Endothelial cell of umbilical vein (primary cell): ENCODE measurements at regions not wholly inside any gene's neighbourhood (a gene's known extent, or its start where the extent isn't known, plus 50 kb on each side); places are given as distances from the start of the nearest gene placed in this dataset.

Source experiments
- BruUV-seq: library from RNA; stranded (reverse); fragments of 400-500 nt; replicated peaks from 2 replicates; lab custom pipeline; 2021; lab: Mats Ljungman, UMichigan
- CTCF ChIA-PET: fragments of 300-600, 350-600 bp; sonication (Branson Sonifier 250); formaldehyde crosslinking; loops from one replicate; lab custom pipeline; 2021; ENCODE audit warnings: antibody characterized with exemption, inconsistent platforms; lab: Charles Lee
- POLR2A ChIA-PET: fragments of 300-600, 350-600 bp; sonication (Branson Sonifier 250); formaldehyde crosslinking; loops from one replicate; lab custom pipeline; 2021; ENCODE audit warnings: antibody characterized with exemption, inconsistent platforms; lab: Charles Lee
- DNase-seq: peaks from one replicate; pipeline ENCODE4 v3.0.0-alpha.2; 2011; ENCODE audit warnings: low read depth, low spot score
- FAIRE-seq: peaks from 2 replicates; lab custom pipeline; 2011; peaks lifted over from hg19 to GRCh38; lab: Jason Lieb, UNC
- H2AFZ ChIP-seq: 2 replicates; pipeline ENCODE4 v1.6.0; 2012; ENCODE audit warnings: low read depth, low read length, control low read depth, inconsistent platforms
- H3K27ac ChIP-seq: 2 replicates; pipeline ENCODE4 v1.5.1; 2011; ENCODE audit warnings: low read depth, mild to moderate bottlenecking, control low read depth, low read length, moderate library complexity; ENCODE audit not compliant: insufficient read depth
- H3K27me3 ChIP-seq, 2 experiments: 2 replicates each; pipeline versions ENCODE4 v1.6.0 to v1.6.1; 2011; ENCODE audit warnings: low read length in 2 of 2, mixed read lengths in 1 of 2; ENCODE audit not compliant: control insufficient read depth in 2 of 2, insufficient read depth in 2 of 2
- H3K36me3 ChIP-seq, 2 experiments: 2 replicates in 1 of 2; 3 replicates in 1 of 2; pipeline ENCODE4 v1.5.1; 2011; ENCODE audit warnings: low read length in 2 of 2, mild to moderate bottlenecking in 1 of 2, moderate library complexity in 1 of 2; ENCODE audit not compliant: control insufficient read depth in 2 of 2, insufficient read depth in 2 of 2; ENCODE audit errors: extremely low read depth in 1 of 2
- H3K4me1 ChIP-seq: 3 replicates; pipeline ENCODE4 v1.5.1; 2011; ENCODE audit warnings: mild to moderate bottlenecking, low read length; ENCODE audit not compliant: control insufficient read depth, insufficient read depth; ENCODE audit errors: extremely low read depth
- H3K4me2 ChIP-seq: 2 replicates; pipeline ENCODE4 v1.6.1; 2011; ENCODE audit warnings: low read length, control low read depth, mixed read lengths; ENCODE audit not compliant: insufficient read depth
- H3K4me3 ChIP-seq, 3 experiments: fragments of 200-600 bp in 1 of 3; sonication (generic), shearing (Covaris generic) in 1 of 3; replicated peaks in 1 of 3; 2 replicates each; pipeline ENCODE4 v1.5.1; 2011 to 2016; ENCODE audit warnings: control low read depth in 3 of 3, low read length in 3 of 3, mild to moderate bottlenecking in 2 of 3, inconsistent platforms in 1 of 3, low read depth in 1 of 3, moderate library complexity in 1 of 3; ENCODE audit not compliant: insufficient read depth in 1 of 3
- H3K79me2 ChIP-seq: 2 replicates; pipeline ENCODE4 v1.6.0; 2012; ENCODE audit warnings: low read length, inconsistent platforms; ENCODE audit not compliant: control insufficient read depth, insufficient read depth
- H3K9ac ChIP-seq: replicated peaks from 2 replicates; pipeline ENCODE3; 2011; ENCODE audit warnings: low read length, control low read depth; ENCODE audit not compliant: insufficient read depth; ENCODE audit errors: extremely low read depth
- H3K9me1 ChIP-seq: replicated peaks from 3 replicates; pipeline ENCODE4 v1.6.0; 2011; ENCODE audit warnings: mild to moderate bottlenecking, low read length; ENCODE audit not compliant: control insufficient read depth, insufficient read depth; ENCODE audit errors: extremely low read depth
- H3K9me3 ChIP-seq: replicated peaks from 2 replicates; pipeline ENCODE4 v1.5.1; 2012; ENCODE audit warnings: low read length, inconsistent platforms; ENCODE audit not compliant: control insufficient read depth, insufficient read depth
- H4K20me1 ChIP-seq: replicated peaks from 2 replicates; pipeline ENCODE3; 2011; ENCODE audit warnings: mild to moderate bottlenecking, low read length; ENCODE audit not compliant: control insufficient read depth, insufficient read depth; ENCODE audit errors: extremely low read depth
- CTCF ChIP-seq, 2 donors: IDR thresholded peaks; 1 replicate in 1 of 2; 2 replicates in 1 of 2; pipeline ENCODE4 v1.5.1; 2011; ENCODE audit warnings: low read length in 2 of 2, mild to moderate bottlenecking in 2 of 2, moderate library complexity in 2 of 2, control low read depth in 1 of 2, inconsistent platforms in 1 of 2, low read depth in 1 of 2; ENCODE audit not compliant: insufficient read depth in 1 of 2; ENCODE audit errors: extremely low read depth in 1 of 2
- EZH2 ChIP-seq: IDR thresholded peaks from 2 replicates; pipeline ENCODE4 v1.6.1; 2012; ENCODE audit warnings: borderline replicate concordance, low read depth, mild to moderate bottlenecking, moderate library complexity, low read length, inconsistent platforms; ENCODE audit not compliant: severe bottlenecking
- FOS ChIP-seq: IDR thresholded peaks from 2 replicates; pipeline ENCODE4 v1.6.1; 2011; ENCODE audit warnings: mild to moderate bottlenecking, low read length, moderate library complexity, borderline replicate concordance; ENCODE audit not compliant: insufficient read depth
- GATA2 ChIP-seq: IDR thresholded peaks from 2 replicates; pipeline ENCODE4 v1.7.0; 2011; ENCODE audit warnings: low read depth, mild to moderate bottlenecking, moderate library complexity, mixed read lengths, low read length; ENCODE audit not compliant: insufficient read length, insufficient read depth
- JUN ChIP-seq: IDR thresholded peaks from 2 replicates; pipeline ENCODE4 v1.6.1; 2011; ENCODE audit warnings: borderline replicate concordance, low read depth; ENCODE audit not compliant: insufficient read length, insufficient read depth
- MAX ChIP-seq: IDR thresholded peaks from 2 replicates; pipeline ENCODE4 v1.6.1; 2011; ENCODE audit not compliant: insufficient read depth, insufficient read length
- MYC ChIP-seq: IDR thresholded peaks from one replicate; pipeline ENCODE4 v1.6.1; 2011; ENCODE audit warnings: mild to moderate bottlenecking, low read depth, low read length
- POLR2A ChIP-seq: IDR thresholded peaks from 2 replicates; pipeline ENCODE4 v1.6.1; 2012; ENCODE audit warnings: low read depth, mild to moderate bottlenecking, control low read depth, low read length
- POLR2AphosphoS5 ChIP-seq: IDR thresholded peaks from 2 replicates; pipeline ENCODE4 v1.6.1; 2012; ENCODE audit warnings: low read depth, mild to moderate bottlenecking, control low read depth, low read length, moderate library complexity; ENCODE audit not compliant: insufficient read depth
- dilution Hi-C: fragments of 300-500 bp; cut with MboI; formaldehyde crosslinking; loops from one replicate; pipeline ENCODE4 v1.15.0; 2019; ENCODE audit warnings: low sequenced_read_pairs; ENCODE audit not compliant: extremely low pct_ligation_motif_present
- intact Hi-C: fragments of 100-400 bp; cut with micrococcal nuclease; formaldehyde crosslinking; loops from one replicate; pipeline ENCODE4 v1.10.0; 2022

GRCh38 chr12:113580437-113580836 is 108.8 kb upstream of the LHX5 start:
- Histone ChIP-seq H2AFZ (no peak overlapping the region), H3K27me3 (no peaks in the 10 kb centered on the region), H3K9me1 (no peaks in the 10 kb centered on the region), H3K79me2 (no peaks in the 10 kb centered on the region), H3K9me3 (no peaks in the 10 kb centered on the region), H3K27ac (no peak overlapping the region), H4K20me1 (no peaks in the 10 kb centered on the region), H3K4me1 (no peaks in the 10 kb centered on the region), H3K9ac (no peak overlapping the region), H3K4me2 (no peak overlapping the region), H3K36me3 (no peaks in the 10 kb centered on the region), H3K4me3 (no peak overlapping the region)
- dilution Hi-C loops = no loop called here
- CTCF ChIA-PET = no interaction called here
- POLR2A ChIA-PET = no interaction called here
- DNase-seq (no peak), FAIRE-seq (no peak)
- TF ChIP-seq CTCF (IDR thresholded peaks at IDR 0.05; ENCODE audit: extremely low read depth in 1 of 2, insufficient read depth in 1 of 2, low read depth in 1 of 2, low read length in 2 of 2) (no peak), EZH2 (no peak), MAX (no peak), MYC (no peak), FOS (no peak)
- BruUV-seq = no TSS peak
- intact Hi-C loops = no loop called here

- FAIRE-seq (no peak), DNase-seq (no peak)
- TF ChIP-seq GATA2 = no peak
- no peak for TF ChIP-seq MAX
- no peak for TF ChIP-seq MYC
- no peak for TF ChIP-seq POLR2AphosphoS5
- TF ChIP-seq JUN = no peak
- no peak for TF ChIP-seq FOS
- TF ChIP-seq CTCF (IDR thresholded peaks at IDR 0.05; ENCODE audit: extremely low read depth in 1 of 2, insufficient read depth in 1 of 2, low read depth in 1 of 2, low read length in 2 of 2) = no peak
- TF ChIP-seq POLR2A = no peak
- no peak for TF ChIP-seq EZH2
- no peaks in the 10 kb centered on the region for H3K9me3 ChIP-seq
- no peaks in the 10 kb centered on the region for H4K20me1 ChIP-seq
- H3K9me1 ChIP-seq = no peaks in the 10 kb centered on the region
- H3K27ac ChIP-seq = no peak overlapping the region
- H3K79me2 ChIP-seq = no peaks in the 10 kb centered on the region
- no peaks in the 10 kb centered on the region for H3K4me1 ChIP-seq
- dilution Hi-C loops (no loop called here), intact Hi-C loops (no loop called here)
- H3K4me2 ChIP-seq = no peak overlapping the region
- no peak overlapping the region for H3K9ac ChIP-seq
- no peak overlapping the region for H2AFZ ChIP-seq
- no peaks in the 10 kb centered on the region for H3K36me3 ChIP-seq
- H3K4me3 ChIP-seq = no peak overlapping the region
- BruUV-seq = no TSS peak
- ChIA-PET CTCF (no interaction called here), POLR2A (no interaction called here)
- H3K27me3 ChIP-seq = no peaks in the 10 kb centered on the region
Measured at GRCh38 chr12:113577464-113578129, 105.9 kb upstream of the LHX5 start.
